ENCODE measurements at regions not wholly inside any gene's neighbourhood (a gene's known extent, or its start where the extent isn't known, plus 50 kb on each side); places are given as distances from the start of the nearest gene placed in this dataset.
A peak's percentile ranks its signal among the peaks of the same experiment; 100 is the strongest.

- TF ChIP-seq FOXM1 (IDR thresholded peaks at IDR 0.05; ENCODE audit: borderline replicate concordance, low read depth) (no peak), TEAD4 (IDR thresholded peaks at IDR 0.05) (no peak), CREB1 (IDR thresholded peaks at IDR 0.05; ENCODE audit: low read depth) (no peak), EGR1 (IDR thresholded peaks at IDR 0.05) (no peak), RAD21 (IDR thresholded peaks at IDR 0.05; ENCODE audit: low read depth) (no peak), CEBPB (IDR thresholded peaks at IDR 0.05) (no peak), TCF12 (IDR thresholded peaks at IDR 0.05; ENCODE audit: low read depth) (no peak), TAF1 (IDR thresholded peaks at IDR 0.05; ENCODE audit: low read depth) (no peak), REST (IDR thresholded peaks at IDR 0.05; ENCODE audit: low read depth) (no peak), ZBTB7A (IDR thresholded peaks at IDR 0.05; ENCODE audit: low read depth) (no peak), NFIC (IDR thresholded peaks at IDR 0.05) (no peak)
- TF ChIP-seq, protein P1, sequence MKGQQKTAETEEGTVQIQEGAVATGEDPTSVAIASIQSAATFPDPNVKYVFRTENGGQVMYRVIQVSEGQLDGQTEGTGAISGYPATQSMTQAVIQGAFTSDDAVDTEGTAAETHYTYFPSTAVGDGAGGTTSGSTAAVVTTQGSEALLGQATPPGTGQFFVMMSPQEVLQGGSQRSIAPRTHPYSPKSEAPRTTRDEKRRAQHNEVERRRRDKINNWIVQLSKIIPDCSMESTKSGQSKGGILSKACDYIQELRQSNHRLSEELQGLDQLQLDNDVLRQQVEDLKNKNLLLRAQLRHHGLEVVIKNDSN (IDR thresholded peaks at IDR 0.05): no peak
Observed at GRCh38 chr1:203986887-203987461, 85.9 kb upstream of the SOX13 start.

DNA sequence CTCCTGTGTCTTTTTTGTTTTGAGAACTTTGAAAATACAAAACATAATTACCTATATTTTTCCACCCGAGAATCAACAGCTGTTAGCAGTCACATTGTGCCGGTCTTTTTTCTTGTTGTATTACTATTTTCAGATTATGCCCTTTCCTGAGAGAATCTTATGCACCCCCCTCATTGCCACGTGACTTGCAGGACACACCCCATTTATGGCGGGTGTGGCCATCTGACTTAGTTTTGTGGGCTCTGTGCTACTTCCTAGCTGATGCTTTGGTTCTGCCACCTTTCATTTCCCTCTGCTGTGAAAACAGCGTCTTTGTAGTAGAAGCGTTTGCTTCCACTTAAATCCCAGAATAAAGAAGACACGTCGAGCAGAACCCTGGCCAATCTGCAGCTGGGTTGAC lies 82.8 kb upstream of the SOX13 start:
- TF ChIP-seq, protein P1 (IDR thresholded peaks at IDR 0.05): peak; percentile 81
- no peak for TF ChIP-seq MAX (IDR thresholded peaks at IDR 0.05)
- no peak for TF ChIP-seq TEAD4 (IDR thresholded peaks at IDR 0.05)
- TF ChIP-seq NFIC (IDR thresholded peaks at IDR 0.05): no peak
- no peak for TF ChIP-seq TAF1 (IDR thresholded peaks at IDR 0.05; ENCODE audit: low read depth)

- TF ChIP-seq, protein P1 (IDR thresholded peaks at IDR 0.05): no peak
- no peak for TF ChIP-seq EGR1 (IDR thresholded peaks at IDR 0.05)
- TF ChIP-seq RAD21 (IDR thresholded peaks at IDR 0.05; ENCODE audit: low read depth): no peak
- no peak for TF ChIP-seq CEBPB (IDR thresholded peaks at IDR 0.05)
- no peak for TF ChIP-seq ZBTB7A (IDR thresholded peaks at IDR 0.05; ENCODE audit: low read depth)
Observed at GRCh38 chr1:203992440-203992839, 80.5 kb upstream of the SOX13 start.

GRCh38 chr1:203993256-203993655 lies 79.7 kb upstream of the SOX13 start:
- TF ChIP-seq, protein P1 (IDR thresholded peaks at IDR 0.05): no peak
- TF ChIP-seq ZBTB7A (IDR thresholded peaks at IDR 0.05; ENCODE audit: low read depth): no peak
- no peak for TF ChIP-seq REST (IDR thresholded peaks at IDR 0.05; ENCODE audit: low read depth)
- no peak for TF ChIP-seq CREB1 (IDR thresholded peaks at IDR 0.05; ENCODE audit: low read depth)
- TF ChIP-seq TAF1 (IDR thresholded peaks at IDR 0.05; ENCODE audit: low read depth): no peak
- TF ChIP-seq FOXM1 (IDR thresholded peaks at IDR 0.05; ENCODE audit: borderline replicate concordance, low read depth): no peak
- TF ChIP-seq RAD21 (IDR thresholded peaks at IDR 0.05; ENCODE audit: low read depth): no peak
- TF ChIP-seq NFIC (IDR thresholded peaks at IDR 0.05): no peak
- no peak for TF ChIP-seq TEAD4 (IDR thresholded peaks at IDR 0.05)
- TF ChIP-seq TCF12 (IDR thresholded peaks at IDR 0.05; ENCODE audit: low read depth): no peak

- TF ChIP-seq YY1 (IDR thresholded peaks at IDR 0.05; ENCODE audit: low read depth) (no peak), EP300 (IDR thresholded peaks at IDR 0.05; ENCODE audit: borderline replicate concordance) (no peak), TEAD4 (IDR thresholded peaks at IDR 0.05) (no peak), RAD21 (IDR thresholded peaks at IDR 0.05; ENCODE audit: low read depth) (no peak), REST (IDR thresholded peaks at IDR 0.05; ENCODE audit: low read depth) (no peak), NFIC (IDR thresholded peaks at IDR 0.05) (no peak), CREB1 (IDR thresholded peaks at IDR 0.05; ENCODE audit: low read depth) (no peak), MAX (IDR thresholded peaks at IDR 0.05) (no peak), CEBPB (IDR thresholded peaks at IDR 0.05) (no peak), TAF1 (IDR thresholded peaks at IDR 0.05; ENCODE audit: low read depth) (no peak), TCF12 (IDR thresholded peaks at IDR 0.05; ENCODE audit: low read depth) (no peak), EGR1 (IDR thresholded peaks at IDR 0.05) (no peak)
- TF ChIP-seq, protein P1 (IDR thresholded peaks at IDR 0.05): no peak
Observed at GRCh38 chr1:203995228-203995627, 77.7 kb upstream of the SOX13 start.

Data from Ishikawa (cell line).